Type B pancreatic cell (in vitro differentiated cells): ENCODE measurements at regions not wholly inside any gene's neighbourhood (a gene's known extent, or its start where the extent isn't known, plus 50 kb on each side); places are given as distances from the start of the nearest gene placed in this dataset.
"Not testable (repeated sequence)": the region's sequence is repeated elsewhere in the genome, so short reads cannot be mapped to it uniquely, and the experiment has no call there.

ENCODE experiments used
- DNase-seq: peaks from one replicate; pipeline ENCODE4 v3.0.0; 2021; ENCODE audit warnings: mixed read lengths; ENCODE audit not compliant: unreplicated experiment; ENCODE audit errors: extremely low spot score
- H3K27ac Mint-ChIP-seq: 2 replicates; pipeline ENCODE4 v1.8.0; 2021; ENCODE audit warnings: mild to moderate bottlenecking, mixed read lengths
- H3K27me3 Mint-ChIP-seq: 2 replicates; pipeline ENCODE4 v1.8.0; 2021; ENCODE audit warnings: mixed read lengths
- H3K36me3 Mint-ChIP-seq: 2 replicates; pipeline ENCODE4 v1.8.0; 2021; ENCODE audit warnings: mixed read lengths
- H3K4me1 Mint-ChIP-seq: one replicate; pipeline ENCODE4 v1.8.0; 2021; ENCODE audit warnings: mixed read lengths; ENCODE audit not compliant: unreplicated experiment
- H3K4me3 Mint-ChIP-seq: 2 replicates; pipeline ENCODE4 v1.8.0; 2021; ENCODE audit warnings: mild to moderate bottlenecking, mixed read lengths
- H3K9me3 Mint-ChIP-seq: 2 replicates; pipeline ENCODE4 v1.8.0; 2021; ENCODE audit warnings: mixed read lengths
- CTCF ChIP-seq: fragments of 200-600 bp; sonication (generic); conservative IDR thresholded peaks from 2 replicates; pipeline ENCODE4 v1.5.0; 2021; ENCODE audit warnings: antibody characterized with exemption, mild to moderate bottlenecking

GRCh38 chr5:105617436-105618215 is 2053.1 kb downstream of the EFNA5 start:
- no peaks in the 10 kb centered on the region for H3K9me3 Mint-ChIP-seq
- no peak for DNase-seq
- H3K4me3 Mint-ChIP-seq, result no peak overlapping the region
- no peak overlapping the region for H3K27ac Mint-ChIP-seq
- H3K4me1 Mint-ChIP-seq, result peaks cover 4% of the 10 kb centered on the region
- no peaks in the 10 kb centered on the region for H3K36me3 Mint-ChIP-seq
- TF ChIP-seq CTCF, result no peak
- H3K27me3 Mint-ChIP-seq, result no peaks in the 10 kb centered on the region

GRCh38 chr5:105616599-105616998 is 2054.0 kb upstream of the NUDT12 start:
- TF ChIP-seq CTCF, result no peak
- Mint-ChIP-seq H3K36me3 (no peaks in the 10 kb centered on the region), H3K27ac (no peak overlapping the region), H3K4me3 (no peak overlapping the region), H3K9me3 (no peaks in the 10 kb centered on the region), H3K27me3 (no peaks in the 10 kb centered on the region), H3K4me1 (peaks cover 4% of the 10 kb centered on the region)
- DNase-seq, result no peak

GRCh38 chr5:105602406-105602805 is 2039.8 kb upstream of the NUDT12 start:
- not testable (repeated sequence) for H3K4me1 Mint-ChIP-seq, H3K27me3 Mint-ChIP-seq, H3K27ac Mint-ChIP-seq

GRCh38 chr5:105593011-105593760 is 2030.6 kb upstream of the NUDT12 start:
- Mint-ChIP-seq H3K9me3 (no peaks in the 10 kb centered on the region), H3K4me1 (peaks cover 2% of the 10 kb centered on the region), H3K4me3 (no peak overlapping the region), H3K36me3 (no peaks in the 10 kb centered on the region), H3K27me3 (no peaks in the 10 kb centered on the region), H3K27ac (no peak overlapping the region)
- DNase-seq, result no peak
- no peak for TF ChIP-seq CTCF

More at GRCh38 chr5:105602406-105602805, 2039.8 kb upstream of the NUDT12 start:
- not testable (repeated sequence) for H3K36me3 Mint-ChIP-seq, H3K4me3 Mint-ChIP-seq, DNase-seq
- peaks cover 18% of the 10 kb centered on the region for H3K9me3 Mint-ChIP-seq

- no peak for DNase-seq
- Mint-ChIP-seq H3K27me3 (no peaks in the 10 kb centered on the region), H3K27ac (peak overlapping the region; percentile 31), H3K9me3 (no peaks in the 10 kb centered on the region), H3K4me1 (peaks cover 6% of the 10 kb centered on the region), H3K36me3 (no peaks in the 10 kb centered on the region), H3K4me3 (peak overlapping the region; percentile 4)
- TF ChIP-seq CTCF, result no peak
Observed at GRCh38 chr5:105587963-105588662, 2025.5 kb upstream of the NUDT12 start.
